Activated CD8-positive, alpha-beta T cell treated with anti-CD3 and anti-CD28 coated beads for 36 hours (primary cell): ENCODE measurements at regions not wholly inside any gene's neighbourhood (a gene's known extent, or its start where the extent isn't known, plus 50 kb on each side); places are given as distances from the start of the nearest gene placed in this dataset.

Source experiments
- ATAC-seq: fragments of 200-7000 bp; cut with Tn5 transposase; one replicate; pipeline ENCODE4 v1.10.0; 2021; ENCODE audit warnings: mild to moderate bottlenecking, moderate library complexity
- CTCF ChIA-PET: fragments of 350-600 bp; sonication (Branson Sonifier 250); formaldehyde crosslinking; loops from one replicate; lab custom pipeline; 2021; ENCODE audit warnings: antibody characterized with exemption; lab: Charles Lee
- POLR2A ChIA-PET: fragments of 350-600 bp; sonication (Branson Sonifier 250); formaldehyde crosslinking; loops from one replicate; lab custom pipeline; 2021; ENCODE audit warnings: antibody characterized with exemption; lab: Charles Lee
- DNase-seq: peaks from one replicate; pipeline ENCODE4 v3.0.0-alpha.2; 2020
- H3K27ac Mint-ChIP-seq: one replicate; pipeline ENCODE4 v1.8.0; 2021; ENCODE audit warnings: mild to moderate bottlenecking, mixed read lengths
- H3K27me3 Mint-ChIP-seq: one replicate; pipeline ENCODE4 v1.8.0; 2021; ENCODE audit warnings: mixed read lengths
- H3K36me3 Mint-ChIP-seq: one replicate; pipeline ENCODE4 v1.8.0; 2021; ENCODE audit warnings: low read depth, mixed read lengths
- H3K4me1 Mint-ChIP-seq: one replicate; pipeline ENCODE4 v1.8.0; 2021; ENCODE audit warnings: low read depth, mixed read lengths
- H3K4me3 Mint-ChIP-seq: one replicate; pipeline ENCODE4 v1.8.0; 2021; ENCODE audit warnings: mild to moderate bottlenecking, moderate library complexity, mixed read lengths
- H3K9me3 Mint-ChIP-seq: one replicate; pipeline ENCODE4 v1.8.0; 2021; ENCODE audit warnings: mixed read lengths
- intact Hi-C: fragments of 100-400 bp; cut with micrococcal nuclease; formaldehyde crosslinking; loops from one replicate; pipeline ENCODE4 v1.10.0; 2022
- TF ChIP-seq, protein P1 (sequence below): fragments of 200-600 bp; IDR thresholded peaks from one replicate; pipeline ENCODE4 v1.8.0; 2022; ENCODE audit warnings: antibody characterized with exemption, mild to moderate bottlenecking

DNA sequence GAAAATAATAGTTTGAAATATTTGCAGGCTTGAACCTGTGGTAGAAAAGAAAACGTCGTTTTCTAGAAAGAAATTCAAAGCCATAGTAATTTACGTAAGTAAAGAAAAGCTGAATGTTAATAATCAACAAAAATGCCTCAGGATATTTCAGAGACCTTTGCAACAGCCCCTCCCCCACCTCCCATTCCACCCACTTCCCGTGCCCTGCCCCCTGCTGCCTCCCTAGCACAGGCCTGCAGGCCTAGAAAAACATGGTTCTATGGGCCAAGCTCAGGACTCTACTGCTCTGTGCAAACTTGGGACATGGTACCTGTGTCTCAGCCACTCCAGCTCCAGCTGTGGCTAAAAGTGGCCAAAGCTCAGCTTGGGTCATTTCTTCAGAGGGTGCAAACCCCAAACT is 223.4 kb upstream of the RBMY1B start:
- ATAC-seq: no peak
- ChIA-PET POLR2A (no interaction called here), CTCF (no interaction called here)
- H3K9me3 Mint-ChIP-seq: no peaks in the 10 kb centered on the region
- intact Hi-C loops: no loop called here
- no peaks in the 10 kb centered on the region for H3K36me3 Mint-ChIP-seq
- no peak overlapping the region for H3K4me3 Mint-ChIP-seq
- DNase-seq: no peak
- TF ChIP-seq, protein P1, sequence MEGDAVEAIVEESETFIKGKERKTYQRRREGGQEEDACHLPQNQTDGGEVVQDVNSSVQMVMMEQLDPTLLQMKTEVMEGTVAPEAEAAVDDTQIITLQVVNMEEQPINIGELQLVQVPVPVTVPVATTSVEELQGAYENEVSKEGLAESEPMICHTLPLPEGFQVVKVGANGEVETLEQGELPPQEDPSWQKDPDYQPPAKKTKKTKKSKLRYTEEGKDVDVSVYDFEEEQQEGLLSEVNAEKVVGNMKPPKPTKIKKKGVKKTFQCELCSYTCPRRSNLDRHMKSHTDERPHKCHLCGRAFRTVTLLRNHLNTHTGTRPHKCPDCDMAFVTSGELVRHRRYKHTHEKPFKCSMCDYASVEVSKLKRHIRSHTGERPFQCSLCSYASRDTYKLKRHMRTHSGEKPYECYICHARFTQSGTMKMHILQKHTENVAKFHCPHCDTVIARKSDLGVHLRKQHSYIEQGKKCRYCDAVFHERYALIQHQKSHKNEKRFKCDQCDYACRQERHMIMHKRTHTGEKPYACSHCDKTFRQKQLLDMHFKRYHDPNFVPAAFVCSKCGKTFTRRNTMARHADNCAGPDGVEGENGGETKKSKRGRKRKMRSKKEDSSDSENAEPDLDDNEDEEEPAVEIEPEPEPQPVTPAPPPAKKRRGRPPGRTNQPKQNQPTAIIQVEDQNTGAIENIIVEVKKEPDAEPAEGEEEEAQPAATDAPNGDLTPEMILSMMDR: no peak
- no peaks in the 10 kb centered on the region for H3K27me3 Mint-ChIP-seq
- H3K4me1 Mint-ChIP-seq: no peaks in the 10 kb centered on the region
- H3K27ac Mint-ChIP-seq: no peak overlapping the region

DNA sequence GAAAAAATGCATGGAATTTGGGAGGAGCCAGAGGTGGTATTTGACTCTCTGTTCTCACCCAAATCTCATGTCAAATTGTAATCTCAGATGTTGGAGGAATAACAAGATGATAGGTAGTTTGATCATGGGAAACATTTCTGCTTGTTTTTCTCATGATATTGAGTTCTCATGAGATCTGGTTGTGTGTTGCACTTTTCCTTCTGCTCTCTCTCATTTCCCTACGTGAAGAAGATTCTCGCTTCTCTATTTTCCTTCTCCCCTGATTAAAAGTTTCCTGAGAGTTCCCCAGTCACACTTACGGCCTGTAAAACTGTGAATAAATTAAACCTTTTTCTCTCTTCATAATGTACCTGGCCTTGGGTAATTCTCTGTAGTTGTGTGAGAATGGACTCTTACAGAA is 222.2 kb upstream of the RBMY1B start:
- TF ChIP-seq, protein P1: no peak
- Mint-ChIP-seq H3K4me1 (no peaks in the 10 kb centered on the region), H3K27me3 (no peaks in the 10 kb centered on the region), H3K27ac (no peak overlapping the region), H3K36me3 (no peaks in the 10 kb centered on the region), H3K9me3 (no peaks in the 10 kb centered on the region), H3K4me3 (no peak overlapping the region)
- DNase-seq: no peak
- CTCF ChIA-PET: no interaction called here
- intact Hi-C loops: no loop called here
- ATAC-seq: no peak
- POLR2A ChIA-PET: no interaction called here

DNA sequence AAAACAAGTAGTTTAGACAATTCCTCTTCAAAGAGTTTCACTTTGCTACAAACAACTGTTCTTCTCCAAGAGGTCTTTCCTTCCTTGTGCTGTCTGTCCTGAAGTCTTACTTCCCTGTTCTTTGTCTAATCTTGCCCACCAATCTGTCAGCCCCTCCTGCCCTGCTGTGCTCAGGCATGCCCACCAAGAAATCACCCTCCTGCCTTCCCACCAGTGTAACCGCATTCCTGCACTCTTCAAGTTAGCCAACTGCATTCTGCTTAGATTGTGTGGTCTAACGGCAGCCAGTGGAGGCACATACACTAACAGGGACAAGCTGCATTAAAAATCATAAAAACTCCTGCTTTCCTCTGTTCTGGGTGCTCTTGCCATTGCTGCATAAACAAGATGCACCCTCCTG is 215.9 kb upstream of the RBMY1B start:
- Mint-ChIP-seq H3K9me3 (no peaks in the 10 kb centered on the region), H3K36me3 (no peaks in the 10 kb centered on the region), H3K27ac (no peak overlapping the region), H3K27me3 (no peaks in the 10 kb centered on the region), H3K4me3 (no peak overlapping the region), H3K4me1 (no peaks in the 10 kb centered on the region)
- CTCF ChIA-PET: no interaction called here
- TF ChIP-seq, protein P1: no peak
- ATAC-seq: no peak
- intact Hi-C loops: no loop called here
- no peak for DNase-seq
- POLR2A ChIA-PET: no interaction called here

DNA sequence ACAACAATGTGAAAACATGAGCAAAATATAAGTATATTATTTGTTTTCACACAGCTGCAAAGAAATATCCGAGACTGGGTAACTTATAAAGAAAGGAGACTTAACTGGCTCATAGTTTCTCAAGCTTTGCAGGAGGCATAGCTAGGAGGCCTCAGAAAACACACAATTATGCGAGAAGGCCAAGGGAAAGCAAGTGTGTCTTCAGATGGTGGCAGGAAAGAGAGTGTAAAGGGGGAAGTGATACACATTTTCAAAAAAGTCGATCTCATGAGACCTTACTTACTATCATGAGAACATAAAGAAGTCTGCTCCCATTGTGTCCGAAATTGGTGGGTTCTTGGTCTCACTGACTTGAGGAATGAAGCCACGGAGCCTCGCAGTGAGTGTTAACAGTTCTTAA is 208.9 kb upstream of the RBMY1B start:
- Mint-ChIP-seq H3K9me3 (no peaks in the 10 kb centered on the region), H3K27me3 (no peaks in the 10 kb centered on the region), H3K4me3 (no peak overlapping the region), H3K4me1 (no peaks in the 10 kb centered on the region), H3K27ac (no peak overlapping the region), H3K36me3 (no peaks in the 10 kb centered on the region)
- ChIA-PET CTCF (no interaction called here), POLR2A (no interaction called here)
- DNase-seq (no peak), ATAC-seq (no peak)
- intact Hi-C loops: no loop called here
- TF ChIP-seq, protein P1: no peak

DNA sequence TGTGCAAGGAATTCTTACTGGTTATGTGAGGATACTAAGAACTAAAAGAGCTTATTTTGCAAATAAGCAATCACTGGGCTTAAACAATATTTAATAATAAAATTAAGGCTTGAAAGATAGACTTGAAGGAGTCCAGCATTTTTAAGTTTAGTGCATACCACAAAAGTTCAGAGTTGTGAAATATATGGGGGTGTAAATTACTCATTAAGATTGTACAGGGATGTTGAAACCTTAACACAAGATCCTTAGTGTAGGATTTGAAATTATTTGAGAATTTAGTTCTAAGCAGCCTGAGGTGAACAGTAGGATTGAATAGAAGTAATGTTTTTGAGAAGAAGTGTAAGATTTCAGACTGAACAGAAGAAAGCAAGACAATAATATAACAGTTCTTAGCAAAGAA is 195.8 kb upstream of the RBMY1B start:
- ChIA-PET CTCF (no interaction called here), POLR2A (no interaction called here)
- H3K4me1 Mint-ChIP-seq: no peaks in the 10 kb centered on the region

More for the DNA sequence above, 195.8 kb upstream of the RBMY1B start:
- Mint-ChIP-seq H3K27me3 (no peaks in the 10 kb centered on the region), H3K4me3 (no peak overlapping the region), H3K9me3 (no peaks in the 10 kb centered on the region), H3K27ac (no peak overlapping the region), H3K36me3 (no peaks in the 10 kb centered on the region)
- TF ChIP-seq, protein P1: no peak
- intact Hi-C loops: no loop called here
- no peak for ATAC-seq
- DNase-seq: no peak
